HG03108 (cell line): ENCODE measurements at regions not wholly inside any gene's neighbourhood (a gene's known extent, or its start where the extent isn't known, plus 50 kb on each side); places are given as distances from the start of the nearest gene placed in this dataset.

ENCODE experiments used
- ATAC-seq: cut with Tn5 transposase; IDR thresholded peaks from one replicate; pipeline ENCODE4 v1.9.1; 2021; ENCODE audit warnings: moderate library complexity; ENCODE audit not compliant: unreplicated experiment

- ATAC-seq: no peak
Observed at GRCh38 chr1:57886376-57886775, 462.5 kb upstream of the DAB1 start.

GRCh38 chr1:57883642-57883995, 459.8 kb upstream of the DAB1 start:
- ATAC-seq: no peak

GRCh38 chr1:57882934-57883641, 459.2 kb upstream of the DAB1 start:
- ATAC-seq: no peak

GRCh38 chr1:57882072-57882471, 458.2 kb upstream of the DAB1 start:
- no peak for ATAC-seq

- ATAC-seq: no peak
Observed at GRCh38 chr1:57881639-57882038, 457.8 kb upstream of the DAB1 start.

- no peak for ATAC-seq
Observed at GRCh38 chr1:57879700-57880099, 455.8 kb upstream of the DAB1 start.

- no peak for ATAC-seq
Observed at GRCh38 chr1:57874418-57874877, 450.6 kb upstream of the DAB1 start.

GRCh38 chr1:57872913-57873312, 449.1 kb upstream of the DAB1 start:
- no peak for ATAC-seq

GRCh38 chr1:57868908-57869307, 445.0 kb upstream of the DAB1 start:
- no peak for ATAC-seq

GRCh38 chr1:57868239-57868638, 444.4 kb upstream of the DAB1 start:
- no peak for ATAC-seq

GRCh38 chr1:57866998-57867397, 443.1 kb upstream of the DAB1 start:
- no peak for ATAC-seq

GRCh38 chr1:57860931-57861565, 437.2 kb upstream of the DAB1 start:
- ATAC-seq: no peak

- no peak for ATAC-seq
Observed at GRCh38 chr1:57860325-57860724, 436.5 kb upstream of the DAB1 start.

- no peak for ATAC-seq
Observed at GRCh38 chr1:57858740-57859139, 434.9 kb upstream of the DAB1 start.

GRCh38 chr1:57857809-57858208, 433.9 kb upstream of the DAB1 start:
- ATAC-seq: no peak

GRCh38 chr1:57854436-57854835, 430.6 kb upstream of the DAB1 start:
- no peak for ATAC-seq

- ATAC-seq: no peak
Observed at GRCh38 chr1:57850176-57850940, 426.5 kb upstream of the DAB1 start.

- ATAC-seq: no peak
Observed at GRCh38 chr1:57848406-57848805, 424.5 kb upstream of the DAB1 start.

- no peak for ATAC-seq
Observed at GRCh38 chr1:57845041-57845440, 421.2 kb upstream of the DAB1 start.

GRCh38 chr1:57844382-57844980, 420.6 kb upstream of the DAB1 start:
- ATAC-seq: no peak

- no peak for ATAC-seq
Observed at GRCh38 chr1:57843760-57844159, 419.9 kb upstream of the DAB1 start.

GRCh38 chr1:57839526-57839925, 415.7 kb upstream of the DAB1 start:
- ATAC-seq: no peak
